Testis (tissue), 2 donors: ENCODE measurements at regions not wholly inside any gene's neighbourhood (a gene's known extent, or its start where the extent isn't known, plus 50 kb on each side); places are given as distances from the start of the nearest gene placed in this dataset.

Experiments
- DNase-seq: peaks from one replicate; pipeline ENCODE4 v3.0.0-alpha.2; 2019
- H3K27ac ChIP-seq, 2 donors: fragments of 200-600 bp; sonication (generic); one replicate each; pipeline ENCODE4 v1.5.1; 2019
- H3K27me3 ChIP-seq: fragments of 200-600 bp; sonication (generic); one replicate; pipeline ENCODE4 v1.5.1; 2019
- H3K36me3 ChIP-seq: fragments of 200-600 bp; sonication (generic); one replicate; pipeline ENCODE4 v1.5.1; 2017; ENCODE audit warnings: low read depth; ENCODE audit errors: missing control alignments
- H3K4me1 ChIP-seq: fragments of 200-600 bp; sonication (generic); one replicate; pipeline ENCODE4 v1.5.1; 2019
- H3K4me3 ChIP-seq, 2 donors: fragments of 200-600 bp; sonication (generic); one replicate each; pipeline ENCODE4 v1.5.1; 2017 to 2019
- H3K9me3 ChIP-seq: fragments of 200-600 bp; sonication (generic); one replicate; pipeline ENCODE4 v1.5.1; 2017
- POLR2A ChIP-seq: fragments of 450-650 bp; IDR thresholded peaks from one replicate; pipeline ENCODE4 v1.6.1; 2017; ENCODE audit warnings: antibody characterized with exemption, mild to moderate bottlenecking, moderate library complexity
- WGBS, 2 donors: methylation state at CpG; one replicate each; pipeline ENCODE4 v1.1.5; 2018; 5-methylcytosine and 5-hydroxymethylcytosine counted together
- intact Hi-C: fragments of 100-400 bp; cut with DNase I; formaldehyde crosslinking; loops from one replicate; pipeline ENCODE4 v1.15.1; 2023; ENCODE audit warnings: low total_unique reads
- TF ChIP-seq, protein P1 (sequence below), 3 experiments: fragments of 450-650 bp in 2 of 3; fragments of 200-600 bp in 1 of 3; sonication (generic) in 1 of 3; IDR thresholded peaks; one replicate each; pipeline ENCODE4 v1.5.1; 2016 to 2019; ENCODE audit warnings: antibody characterized with exemption in 3 of 3, mild to moderate bottlenecking in 2 of 3, moderate library complexity in 1 of 3

DNA sequence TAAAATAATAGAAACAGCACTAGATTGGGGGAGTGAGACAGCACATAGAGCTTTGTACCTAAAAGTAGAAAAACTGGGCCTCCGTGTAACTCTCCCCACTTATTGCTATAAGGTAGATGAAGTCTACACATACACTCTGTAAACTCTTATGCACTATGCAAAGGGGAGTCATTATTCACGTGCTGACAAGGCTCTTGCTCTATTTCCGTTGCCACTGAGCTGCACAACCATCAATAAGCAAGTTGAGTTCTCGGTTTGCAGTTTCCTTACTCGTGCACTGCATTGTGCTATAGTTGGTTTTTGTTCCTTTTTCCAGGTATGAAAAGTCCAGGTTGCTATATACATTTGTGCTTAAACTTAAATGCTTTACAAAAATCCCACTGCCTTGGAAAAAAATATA, 294.0 kb upstream of the DACH1 start:
- no peak for DNase-seq
- Histone ChIP-seq H3K4me3 (no peak overlapping the region), H3K36me3 (no peaks in the 10 kb centered on the region), H3K27me3 (no peaks in the 10 kb centered on the region), H3K4me1 (no peaks in the 10 kb centered on the region), H3K9me3 (no peaks in the 10 kb centered on the region), H3K27ac (no peak overlapping the region)
- intact Hi-C loops, result no loop called here
- TF ChIP-seq POLR2A, result no peak
- TF ChIP-seq, protein P1, sequence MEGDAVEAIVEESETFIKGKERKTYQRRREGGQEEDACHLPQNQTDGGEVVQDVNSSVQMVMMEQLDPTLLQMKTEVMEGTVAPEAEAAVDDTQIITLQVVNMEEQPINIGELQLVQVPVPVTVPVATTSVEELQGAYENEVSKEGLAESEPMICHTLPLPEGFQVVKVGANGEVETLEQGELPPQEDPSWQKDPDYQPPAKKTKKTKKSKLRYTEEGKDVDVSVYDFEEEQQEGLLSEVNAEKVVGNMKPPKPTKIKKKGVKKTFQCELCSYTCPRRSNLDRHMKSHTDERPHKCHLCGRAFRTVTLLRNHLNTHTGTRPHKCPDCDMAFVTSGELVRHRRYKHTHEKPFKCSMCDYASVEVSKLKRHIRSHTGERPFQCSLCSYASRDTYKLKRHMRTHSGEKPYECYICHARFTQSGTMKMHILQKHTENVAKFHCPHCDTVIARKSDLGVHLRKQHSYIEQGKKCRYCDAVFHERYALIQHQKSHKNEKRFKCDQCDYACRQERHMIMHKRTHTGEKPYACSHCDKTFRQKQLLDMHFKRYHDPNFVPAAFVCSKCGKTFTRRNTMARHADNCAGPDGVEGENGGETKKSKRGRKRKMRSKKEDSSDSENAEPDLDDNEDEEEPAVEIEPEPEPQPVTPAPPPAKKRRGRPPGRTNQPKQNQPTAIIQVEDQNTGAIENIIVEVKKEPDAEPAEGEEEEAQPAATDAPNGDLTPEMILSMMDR (IDR thresholded peaks at IDR 0.05), result no peak
- 91 to 93% methylated on average over 5 of the region's 5 CpGs for WGBS, 2 donors

DNA sequence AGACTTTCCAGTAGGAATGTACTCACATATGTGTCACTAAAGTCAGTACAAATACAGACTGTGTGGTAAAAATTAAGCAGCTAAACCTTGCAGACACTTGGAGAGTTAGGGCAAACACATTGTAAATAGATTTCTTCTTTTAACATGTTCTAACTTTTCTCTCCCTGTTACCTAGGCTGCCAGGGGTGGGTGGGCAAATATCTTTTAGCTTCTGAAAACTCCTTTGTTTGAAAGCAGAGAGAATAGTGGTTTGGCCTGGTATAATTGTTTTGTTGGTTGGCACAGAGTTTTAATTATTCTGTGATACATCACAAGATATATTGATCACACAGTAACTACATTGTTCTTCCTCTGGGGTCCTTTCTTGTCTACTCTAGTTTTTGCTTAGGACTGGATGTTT, 289.8 kb upstream of the DACH1 start:
- no peaks in the 10 kb centered on the region for H3K36me3 ChIP-seq
- intact Hi-C loops, result no loop called here

DNA sequence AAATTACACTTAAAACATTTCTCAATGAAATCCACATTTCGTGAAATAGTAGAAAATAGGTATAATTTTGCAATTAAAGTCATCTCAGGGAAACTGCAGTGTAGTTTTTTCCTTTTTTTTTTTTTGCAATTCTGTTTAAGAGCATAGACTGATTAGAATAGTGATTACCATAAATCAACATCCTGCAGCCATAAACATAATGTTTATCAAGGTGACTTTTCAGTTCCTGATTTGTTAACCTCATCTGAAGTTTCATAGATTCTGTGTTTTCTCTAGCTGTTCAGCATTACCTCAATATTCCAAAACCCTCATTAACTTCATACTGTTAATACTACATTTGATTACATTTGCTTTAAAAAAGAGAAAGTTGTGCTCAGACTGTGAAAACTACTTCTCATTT, 286.3 kb upstream of the DACH1 start:
- no peaks in the 10 kb centered on the region for H3K27me3 ChIP-seq
- no peaks in the 10 kb centered on the region for H3K36me3 ChIP-seq
- no peak for DNase-seq
- no peaks in the 10 kb centered on the region for H3K9me3 ChIP-seq
- intact Hi-C loops, result no loop called here
- no peak overlapping the region for H3K27ac ChIP-seq
- WGBS, 2 donors, result 91 to 98% methylated on average over 1 of the region's 1 CpG
- H3K4me1 ChIP-seq, result no peaks in the 10 kb centered on the region
- H3K4me3 ChIP-seq, result no peak overlapping the region
- TF ChIP-seq POLR2A, result no peak
- TF ChIP-seq, protein P1 (IDR thresholded peaks at IDR 0.05), result no peak

More for the DNA sequence above, 289.8 kb upstream of the DACH1 start:
- Histone ChIP-seq H3K4me3 (no peak overlapping the region), H3K4me1 (no peaks in the 10 kb centered on the region), H3K27ac (no peak overlapping the region), H3K27me3 (no peaks in the 10 kb centered on the region), H3K9me3 (no peaks in the 10 kb centered on the region)
- no peak for DNase-seq
- TF ChIP-seq, protein P1 (IDR thresholded peaks at IDR 0.05), result no peak
- no peak for TF ChIP-seq POLR2A

DNA sequence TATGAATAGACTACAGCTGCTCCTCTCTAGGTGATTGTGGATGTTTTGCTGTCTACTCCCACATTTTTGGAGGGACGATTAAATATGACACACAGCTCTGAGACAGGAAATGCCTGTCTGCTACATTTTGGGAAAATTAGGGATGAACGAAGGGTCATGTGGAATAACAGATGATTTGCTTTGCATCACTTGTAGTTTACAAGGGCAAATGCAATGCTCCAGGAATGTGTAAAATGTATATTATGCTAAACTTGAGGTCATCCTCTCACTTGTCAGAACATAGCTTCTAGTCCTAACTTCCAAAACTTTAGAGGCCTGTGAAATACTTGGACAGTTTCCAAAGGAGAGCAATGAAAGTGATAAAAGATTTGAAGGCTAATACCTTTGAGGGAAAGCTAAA, 284.2 kb upstream of the DACH1 start:
- DNase-seq, result no peak
- intact Hi-C loops, result no loop called here
- TF ChIP-seq POLR2A, result no peak
- TF ChIP-seq, protein P1 (IDR thresholded peaks at IDR 0.05), result no peak

DNA sequence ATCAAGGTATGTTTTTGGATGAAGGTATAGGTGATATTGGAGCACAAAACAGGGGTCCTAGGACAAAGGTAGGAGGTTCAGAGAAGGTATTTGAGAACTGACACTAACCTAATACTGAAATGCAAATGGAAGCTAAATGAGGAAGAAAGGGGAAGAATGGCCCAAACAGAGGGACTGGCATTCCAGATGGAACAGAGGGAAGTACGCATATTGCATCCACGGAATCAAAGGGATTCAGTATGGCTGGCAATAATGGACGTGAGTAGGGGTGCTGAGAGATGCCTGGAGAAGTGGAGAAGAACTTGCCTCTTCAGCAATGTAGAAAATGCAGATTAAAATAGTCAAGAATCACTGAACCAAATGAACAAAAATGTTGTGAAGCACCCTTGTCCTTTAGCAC, 283.5 kb upstream of the DACH1 start:
- WGBS, 2 donors, result 85 to 94% methylated on average over 3 of the region's 3 CpGs
- Histone ChIP-seq H3K4me1 (no peaks in the 10 kb centered on the region), H3K9me3 (no peaks in the 10 kb centered on the region), H3K4me3 (no peak overlapping the region), H3K27me3 (no peaks in the 10 kb centered on the region), H3K36me3 (no peaks in the 10 kb centered on the region), H3K27ac (no peak overlapping the region)
- TF ChIP-seq, protein P1 (IDR thresholded peaks at IDR 0.05), result no peak
- TF ChIP-seq POLR2A, result no peak
- intact Hi-C loops, result no loop called here
- no peak for DNase-seq

More for the DNA sequence above, 284.2 kb upstream of the DACH1 start:
- no peak overlapping the region for H3K27ac ChIP-seq
- no peaks in the 10 kb centered on the region for H3K27me3 ChIP-seq
- H3K4me1 ChIP-seq, result no peaks in the 10 kb centered on the region
- no peak overlapping the region for H3K4me3 ChIP-seq
- 33 to 47% methylated on average over 2 of the region's 2 CpGs for WGBS, 2 donors
- H3K36me3 ChIP-seq, result no peaks in the 10 kb centered on the region
- no peaks in the 10 kb centered on the region for H3K9me3 ChIP-seq
